H1 (cell line): ENCODE measurements at regions not wholly inside any gene's neighbourhood (a gene's known extent, or its start where the extent isn't known, plus 50 kb on each side); places are given as distances from the start of the nearest gene placed in this dataset.

Experiments used
- ASH2L ChIP-seq: fragments of 200-600, 300-600 bp; sonication (generic); IDR thresholded peaks from one replicate; pipeline ENCODE4 v1.7.1; 2017; ENCODE audit warnings: low read length
- CBX5 ChIP-seq: fragments of 300-800, 300-1000 bp; sonication (generic); IDR thresholded peaks from 2 replicates; pipeline ENCODE4 v1.7.1; 2016; ENCODE audit warnings: antibody characterized with exemption, low read length, low read depth
- CHD1 ChIP-seq: IDR thresholded peaks from 2 replicates; pipeline ENCODE4 v1.6.1; 2012; ENCODE audit warnings: low read depth, low read length, improper control_type of control experiment
- CTBP2 ChIP-seq: IDR thresholded peaks from 2 replicates; pipeline ENCODE4 v1.7.0; 2011; ENCODE audit warnings: borderline replicate concordance, mild to moderate bottlenecking, moderate library complexity, mixed read lengths, low read length; ENCODE audit not compliant: insufficient read depth, insufficient read length
- KDM1A ChIP-seq: fragments of 200-600, 300-600 bp; sonication (generic); IDR thresholded peaks from 2 replicates; pipeline ENCODE4 v1.7.1; 2016; ENCODE audit warnings: mild to moderate bottlenecking, low read length, borderline replicate concordance
- NRF1 ChIP-seq: IDR thresholded peaks from 2 replicates; pipeline ENCODE4 v1.6.1; 2011; ENCODE audit warnings: mild to moderate bottlenecking, low read depth, low read length, improper control_type of control experiment
- RNF2 ChIP-seq: fragments of 200-900, 300-1000 bp; sonication (generic); IDR thresholded peaks from 2 replicates; pipeline ENCODE4 v1.7.1; 2016; ENCODE audit warnings: borderline replicate concordance, low read depth, mild to moderate bottlenecking, antibody characterized with exemption, low read length; ENCODE audit not compliant: poor library complexity, severe bottlenecking; ENCODE audit errors: missing control alignments
- RXRA ChIP-seq: IDR thresholded peaks from 2 replicates; pipeline ENCODE4 v1.6.1; 2011; ENCODE audit warnings: low read depth, mild to moderate bottlenecking, low read length, moderate library complexity; ENCODE audit not compliant: insufficient read depth
- SAP30 ChIP-seq: fragments of 300-600 bp; sonication (generic); IDR thresholded peaks from 2 replicates; pipeline ENCODE4 v1.7.1; 2012; ENCODE audit warnings: low read length, moderate library complexity, mild to moderate bottlenecking, inconsistent platforms; ENCODE audit not compliant: insufficient read depth, insufficient replicate concordance
- SIX5 ChIP-seq: IDR thresholded peaks from 2 replicates; pipeline ENCODE4 v1.6.1; 2011; ENCODE audit warnings: mild to moderate bottlenecking, low read depth, low read length
- TF ChIP-seq, protein P1 (sequence below), 3 experiments: IDR thresholded peaks; 1 replicate in 2 of 3; 2 replicates in 1 of 3; pipeline versions ENCODE4 v1.5.1 to v1.6.1; 2011; ENCODE audit warnings: low read length in 3 of 3, mild to moderate bottlenecking in 3 of 3, inconsistent platforms in 2 of 3, low read depth in 1 of 3, moderate library complexity in 1 of 3; ENCODE audit not compliant: insufficient read depth in 1 of 3; ENCODE audit errors: control extremely low read depth in 1 of 3
- TF ChIP-seq, protein P2 (sequence below): IDR thresholded peaks from 2 replicates; pipeline ENCODE4 v1.6.1; 2012; ENCODE audit warnings: low read length, inconsistent platforms
- TF ChIP-seq, protein P3 (sequence below): IDR thresholded peaks from 2 replicates; pipeline ENCODE4 v1.6.1; 2012; ENCODE audit warnings: inconsistent platforms

DNA sequence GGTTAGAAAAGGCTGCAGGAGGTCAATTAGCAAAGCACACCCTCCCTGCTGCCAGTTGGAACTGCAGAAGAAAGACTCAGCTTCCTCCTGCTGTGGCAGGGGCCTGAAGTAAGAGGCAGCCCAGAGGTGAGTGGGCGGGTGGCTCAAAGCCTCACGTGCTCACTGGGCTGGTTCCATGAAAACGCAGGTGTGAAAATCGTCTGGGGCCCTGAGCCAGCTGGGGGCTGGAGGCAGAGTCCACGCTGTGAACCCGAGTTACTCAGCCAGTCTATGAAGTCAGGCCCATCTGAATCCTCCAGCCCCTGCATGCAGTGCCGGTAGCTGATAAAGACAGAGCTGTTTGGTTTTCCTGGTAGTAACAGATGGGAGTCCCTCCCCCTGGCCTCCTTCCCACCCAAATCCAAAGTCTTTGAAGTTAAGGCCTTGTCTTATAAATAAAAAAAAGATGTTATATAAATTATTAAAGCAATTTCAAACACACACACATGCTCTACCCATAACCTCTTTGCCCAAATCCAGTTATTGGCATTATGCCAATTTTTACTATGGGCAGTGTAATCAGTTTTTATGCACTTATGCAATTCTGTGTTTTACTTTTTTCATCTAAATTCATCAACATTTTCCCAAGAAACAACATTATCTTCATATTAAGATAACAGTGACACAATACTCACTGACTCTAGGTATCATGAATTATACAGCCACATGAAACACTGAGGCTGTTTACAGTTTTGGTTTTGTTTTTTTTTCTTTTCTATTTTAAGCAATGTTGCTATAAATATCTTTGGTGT lies 57.9 kb upstream of the PNMA1 start (continued):
- TF ChIP-seq NRF1: no peak
- TF ChIP-seq SIX5: no peak
- TF ChIP-seq, protein P1, sequence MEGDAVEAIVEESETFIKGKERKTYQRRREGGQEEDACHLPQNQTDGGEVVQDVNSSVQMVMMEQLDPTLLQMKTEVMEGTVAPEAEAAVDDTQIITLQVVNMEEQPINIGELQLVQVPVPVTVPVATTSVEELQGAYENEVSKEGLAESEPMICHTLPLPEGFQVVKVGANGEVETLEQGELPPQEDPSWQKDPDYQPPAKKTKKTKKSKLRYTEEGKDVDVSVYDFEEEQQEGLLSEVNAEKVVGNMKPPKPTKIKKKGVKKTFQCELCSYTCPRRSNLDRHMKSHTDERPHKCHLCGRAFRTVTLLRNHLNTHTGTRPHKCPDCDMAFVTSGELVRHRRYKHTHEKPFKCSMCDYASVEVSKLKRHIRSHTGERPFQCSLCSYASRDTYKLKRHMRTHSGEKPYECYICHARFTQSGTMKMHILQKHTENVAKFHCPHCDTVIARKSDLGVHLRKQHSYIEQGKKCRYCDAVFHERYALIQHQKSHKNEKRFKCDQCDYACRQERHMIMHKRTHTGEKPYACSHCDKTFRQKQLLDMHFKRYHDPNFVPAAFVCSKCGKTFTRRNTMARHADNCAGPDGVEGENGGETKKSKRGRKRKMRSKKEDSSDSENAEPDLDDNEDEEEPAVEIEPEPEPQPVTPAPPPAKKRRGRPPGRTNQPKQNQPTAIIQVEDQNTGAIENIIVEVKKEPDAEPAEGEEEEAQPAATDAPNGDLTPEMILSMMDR (IDR thresholded peaks at IDR 0.05; ENCODE audit: control extremely low read depth in 1 of 3, insufficient read depth in 1 of 3, low read depth in 1 of 3, low read length in 3 of 3): no peak
- TF ChIP-seq CHD1: no peak
- peak; percentile 50 for TF ChIP-seq RNF2
- no peak for TF ChIP-seq ASH2L
- TF ChIP-seq CBX5: no peak
- TF ChIP-seq CTBP2: no peak
- TF ChIP-seq, protein P2, sequence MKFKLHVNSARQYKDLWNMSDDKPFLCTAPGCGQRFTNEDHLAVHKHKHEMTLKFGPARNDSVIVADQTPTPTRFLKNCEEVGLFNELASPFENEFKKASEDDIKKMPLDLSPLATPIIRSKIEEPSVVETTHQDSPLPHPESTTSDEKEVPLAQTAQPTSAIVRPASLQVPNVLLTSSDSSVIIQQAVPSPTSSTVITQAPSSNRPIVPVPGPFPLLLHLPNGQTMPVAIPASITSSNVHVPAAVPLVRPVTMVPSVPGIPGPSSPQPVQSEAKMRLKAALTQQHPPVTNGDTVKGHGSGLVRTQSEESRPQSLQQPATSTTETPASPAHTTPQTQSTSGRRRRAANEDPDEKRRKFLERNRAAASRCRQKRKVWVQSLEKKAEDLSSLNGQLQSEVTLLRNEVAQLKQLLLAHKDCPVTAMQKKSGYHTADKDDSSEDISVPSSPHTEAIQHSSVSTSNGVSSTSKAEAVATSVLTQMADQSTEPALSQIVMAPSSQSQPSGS: no peak
- peak; percentile 39 for TF ChIP-seq SAP30
- TF ChIP-seq KDM1A: 0 out of 2 replicates have a peak, but pooled peaks have one; percentile 39
- no peak for TF ChIP-seq RXRA
- TF ChIP-seq, protein P3, sequence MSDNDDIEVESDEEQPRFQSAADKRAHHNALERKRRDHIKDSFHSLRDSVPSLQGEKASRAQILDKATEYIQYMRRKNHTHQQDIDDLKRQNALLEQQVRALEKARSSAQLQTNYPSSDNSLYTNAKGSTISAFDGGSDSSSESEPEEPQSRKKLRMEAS: peak; percentile 99
